Transverse colon (tissue), 4 donors: ENCODE measurements at regions not wholly inside any gene's neighbourhood (a gene's known extent, or its start where the extent isn't known, plus 50 kb on each side); places are given as distances from the start of the nearest gene placed in this dataset.

ENCODE experiments used
- CTCF ChIP-seq, 5 experiments: fragments of 200-600 bp in 3 of 5; fragments of 450-650 bp in 2 of 5; sonication (generic) in 3 of 5; IDR thresholded peaks; 1 replicate in 2 of 5; 2 replicates in 3 of 5; pipeline ENCODE4 v1.5.1; 2016 to 2017; ENCODE audit warnings: antibody characterized with exemption in 5 of 5, inconsistent platforms in 3 of 5, mild to moderate bottlenecking in 2 of 5, moderate library complexity in 1 of 5
- EP300 ChIP-seq: sonication (generic); formaldehyde crosslinking; IDR thresholded peaks from one replicate; pipeline ENCODE4 v1.6.1; 2017; ENCODE audit warnings: antibody characterized with exemption, low read depth
- POLR2A ChIP-seq: fragments of 450-650 bp; IDR thresholded peaks from one replicate; pipeline ENCODE4 v1.6.1; 2016; ENCODE audit warnings: antibody characterized with exemption, mild to moderate bottlenecking, moderate library complexity
- POLR2AphosphoS5 ChIP-seq, 3 donors: sonication (generic); formaldehyde crosslinking; IDR thresholded peaks; one replicate each; pipeline ENCODE4 v1.6.1; 2016; ENCODE audit warnings: antibody characterized with exemption in 3 of 3

- TF ChIP-seq POLR2AphosphoS5 (IDR thresholded peaks at IDR 0.05) (no peak), CTCF (IDR thresholded peaks at IDR 0.05) (no peak), EP300 (no peak), POLR2A (no peak)
Measured at GRCh38 chr22:27542602-27543001, 259.0 kb downstream of the MN1 start.
